Mesendoderm (in vitro differentiated cells): ENCODE measurements at regions not wholly inside any gene's neighbourhood (a gene's known extent, or its start where the extent isn't known, plus 50 kb on each side); places are given as distances from the start of the nearest gene placed in this dataset.

Source experiments
- DNase-seq: peaks from one replicate; pipeline ENCODE4 v3.0.0; 2013
- H2AK5ac ChIP-seq: 2 replicates; pipeline ENCODE4 v1.6.1; 2013; ENCODE audit warnings: low read length, inconsistent platforms
- H2BK120ac ChIP-seq: 2 replicates; pipeline ENCODE4 v1.6.1; 2013; ENCODE audit warnings: low read depth, mild to moderate bottlenecking, low read length, moderate library complexity, mixed read lengths
- H2BK15ac ChIP-seq: replicated peaks from 2 replicates; pipeline ENCODE4 v1.6.1; 2013; ENCODE audit warnings: low read depth, mild to moderate bottlenecking, moderate library complexity
- H2BK5ac ChIP-seq: 2 replicates; pipeline ENCODE4 v1.6.1; 2013; ENCODE audit warnings: low read length, inconsistent platforms
- H3K18ac ChIP-seq: 2 replicates; pipeline ENCODE4 v1.6.1; 2013; ENCODE audit warnings: mild to moderate bottlenecking, low read length, mixed read lengths
- H3K23ac ChIP-seq: one replicate; pipeline ENCODE4 v1.6.1; 2013; ENCODE audit warnings: low read length
- H3K27ac ChIP-seq: 2 replicates; pipeline ENCODE4 v1.5.1; 2013; ENCODE audit warnings: low read depth, mild to moderate bottlenecking, inconsistent platforms, low read length, moderate library complexity
- H3K27me3 ChIP-seq: 2 replicates; pipeline ENCODE4 v1.6.1; 2013; ENCODE audit warnings: low read length, control low read depth, mild to moderate bottlenecking, inconsistent platforms; ENCODE audit not compliant: insufficient read depth, poor library complexity
- H3K36me3 ChIP-seq: 2 replicates; pipeline ENCODE4 v1.6.1; 2013; ENCODE audit warnings: low read length, inconsistent platforms; ENCODE audit not compliant: control insufficient read depth, insufficient read depth
- H3K4ac ChIP-seq: one replicate; pipeline ENCODE4 v1.6.1; 2013; ENCODE audit warnings: low read depth, mild to moderate bottlenecking, low read length, moderate library complexity
- H3K4me1 ChIP-seq: 2 replicates; pipeline ENCODE4 v1.6.1; 2013; ENCODE audit warnings: low read depth, low read length, inconsistent platforms; ENCODE audit not compliant: control insufficient read depth
- H3K4me2 ChIP-seq: 2 replicates; pipeline ENCODE4 v1.6.1; 2013; ENCODE audit warnings: low read length
- H3K4me3 ChIP-seq: 2 replicates; pipeline ENCODE4 v1.5.1; 2013; ENCODE audit warnings: mild to moderate bottlenecking, low read length
- H3K56ac ChIP-seq: one replicate; pipeline ENCODE4 v1.6.1; 2013; ENCODE audit warnings: low read length
- H3K79me1 ChIP-seq: 2 replicates; pipeline ENCODE4 v1.6.1; 2013; ENCODE audit warnings: low read length, inconsistent platforms
- H3K79me2 ChIP-seq: 2 replicates; pipeline ENCODE4 v1.6.1; 2013; ENCODE audit warnings: mild to moderate bottlenecking, low read length; ENCODE audit not compliant: control insufficient read depth, insufficient read depth
- H3K9ac ChIP-seq: 2 replicates; pipeline ENCODE4 v1.6.1; 2013; ENCODE audit warnings: low read length, inconsistent platforms
- H4K5ac ChIP-seq: one replicate; pipeline ENCODE4 v1.6.1; 2013; ENCODE audit warnings: low read length
- H4K8ac ChIP-seq: one replicate; pipeline ENCODE4 v1.6.1; 2013; ENCODE audit warnings: low read depth, mild to moderate bottlenecking, control low read depth, low read length, moderate library complexity
- WGBS: extraction: QIAGEN DNeasy Blood & Tissue Kit; methylation state at CpG from one replicate; pipeline ENCODE4 v1.1.7; 2013; ENCODE audit warnings: low lambda C conversion rate, missing lambda C conversion rate; ENCODE audit not compliant: insufficient coverage; ENCODE audit errors: extremely low coverage; 5-methylcytosine and 5-hydroxymethylcytosine counted together

GRCh38 chr5:173760461-173761177, 127.5 kb upstream of the CPEB4 start:
- H3K4ac ChIP-seq: no peak overlapping the region
- H3K56ac ChIP-seq: no peak overlapping the region
- no peaks in the 10 kb centered on the region for H3K79me1 ChIP-seq
- no peak overlapping the region for H3K4me3 ChIP-seq
- no peak overlapping the region for H3K9ac ChIP-seq
- H4K5ac ChIP-seq: no peak overlapping the region
- H3K36me3 ChIP-seq: no peaks in the 10 kb centered on the region
- H3K27ac ChIP-seq: no peak overlapping the region
- no peaks in the 10 kb centered on the region for H3K27me3 ChIP-seq
- no peak overlapping the region for H3K4me2 ChIP-seq
- H3K79me2 ChIP-seq: no peaks in the 10 kb centered on the region
- no peak overlapping the region for H2AK5ac ChIP-seq
- no peak overlapping the region for H2BK5ac ChIP-seq
- no peak for DNase-seq
- no peak overlapping the region for H3K18ac ChIP-seq
- peaks cover 3% of the 10 kb centered on the region for H3K4me1 ChIP-seq
- no peak overlapping the region for H2BK15ac ChIP-seq
- H3K23ac ChIP-seq: no peak overlapping the region
- no peak overlapping the region for H2BK120ac ChIP-seq
- no peak overlapping the region for H4K8ac ChIP-seq
- WGBS: no CpG with 5 or more reads among the region's 5 CpGs

- Histone ChIP-seq H2BK120ac (no peak overlapping the region), H3K4me3 (no peak overlapping the region), H4K8ac (no peak overlapping the region), H2BK5ac (no peak overlapping the region), H2BK15ac (no peak overlapping the region), H3K27ac (no peak overlapping the region), H4K5ac (no peak overlapping the region), H3K18ac (no peak overlapping the region), H3K27me3 (no peaks in the 10 kb centered on the region), H3K79me1 (no peaks in the 10 kb centered on the region), H3K23ac (no peak overlapping the region), H3K4ac (no peak overlapping the region), H3K4me1 (peaks cover 3% of the 10 kb centered on the region), H3K36me3 (no peaks in the 10 kb centered on the region), H3K9ac (no peak overlapping the region), H3K4me2 (no peak overlapping the region), H3K56ac (no peak overlapping the region), H2AK5ac (no peak overlapping the region), H3K79me2 (no peaks in the 10 kb centered on the region)
- no peak for DNase-seq
- WGBS: no CpG with 5 or more reads among the region's 4 CpGs
Observed at GRCh38 chr5:173761178-173761513, 127.0 kb upstream of the CPEB4 start.

- Histone ChIP-seq H2BK120ac (no peak overlapping the region), H3K18ac (no peak overlapping the region), H3K27ac (no peak overlapping the region), H4K8ac (no peak overlapping the region), H3K36me3 (no peaks in the 10 kb centered on the region), H3K27me3 (no peaks in the 10 kb centered on the region), H3K4me2 (no peak overlapping the region), H4K5ac (no peak overlapping the region), H3K56ac (no peak overlapping the region), H3K9ac (no peak overlapping the region), H3K79me1 (no peaks in the 10 kb centered on the region), H2BK15ac (no peak overlapping the region), H2BK5ac (no peak overlapping the region), H3K4me3 (no peak overlapping the region), H3K4ac (no peak overlapping the region), H3K4me1 (peaks cover 3% of the 10 kb centered on the region), H3K23ac (no peak overlapping the region), H2AK5ac (no peak overlapping the region), H3K79me2 (no peaks in the 10 kb centered on the region)
- WGBS: no CpG with 5 or more reads among the region's 5 CpGs
- DNase-seq: no peak
Observed at GRCh38 chr5:173762045-173762444, 126.1 kb upstream of the CPEB4 start.

- no peak for DNase-seq
Observed at GRCh38 chr5:173762930-173763329, 125.2 kb upstream of the CPEB4 start.

GRCh38 chr5:173763410-173763809, 124.7 kb upstream of the CPEB4 start:
- H3K4me3 ChIP-seq: no peak overlapping the region
- H3K79me2 ChIP-seq: no peaks in the 10 kb centered on the region
- no peak overlapping the region for H3K23ac ChIP-seq
- no peak overlapping the region for H3K27ac ChIP-seq
- H3K4me1 ChIP-seq: peaks cover 3% of the 10 kb centered on the region
- H4K8ac ChIP-seq: no peak overlapping the region
- no CpG with 5 or more reads among the region's 8 CpGs for WGBS
- H3K4me2 ChIP-seq: no peak overlapping the region
- no peaks in the 10 kb centered on the region for H3K36me3 ChIP-seq
- DNase-seq: no peak
- H2BK5ac ChIP-seq: no peak overlapping the region
- H3K79me1 ChIP-seq: no peaks in the 10 kb centered on the region
- no peak overlapping the region for H2AK5ac ChIP-seq
- no peak overlapping the region for H3K4ac ChIP-seq
- H2BK120ac ChIP-seq: no peak overlapping the region
- H3K18ac ChIP-seq: no peak overlapping the region
- H4K5ac ChIP-seq: no peak overlapping the region
- no peak overlapping the region for H2BK15ac ChIP-seq
- H3K56ac ChIP-seq: no peak overlapping the region
- H3K27me3 ChIP-seq: no peaks in the 10 kb centered on the region
- H3K9ac ChIP-seq: no peak overlapping the region

More at GRCh38 chr5:173762930-173763329, 125.2 kb upstream of the CPEB4 start:
- Histone ChIP-seq H3K27ac (no peak overlapping the region), H3K27me3 (no peaks in the 10 kb centered on the region), H3K36me3 (no peaks in the 10 kb centered on the region), H3K4me2 (no peak overlapping the region), H3K23ac (no peak overlapping the region), H4K8ac (no peak overlapping the region), H4K5ac (no peak overlapping the region), H2BK15ac (no peak overlapping the region), H3K18ac (no peak overlapping the region), H2BK120ac (no peak overlapping the region), H3K4me3 (no peak overlapping the region), H3K4ac (no peak overlapping the region), H3K79me1 (no peaks in the 10 kb centered on the region), H2BK5ac (no peak overlapping the region), H3K9ac (no peak overlapping the region), H3K56ac (no peak overlapping the region), H3K79me2 (no peaks in the 10 kb centered on the region), H3K4me1 (peaks cover 3% of the 10 kb centered on the region), H2AK5ac (no peak overlapping the region)
- no CpG with 5 or more reads among the region's 7 CpGs for WGBS
